Right lobe of liver (tissue), 4 donors: ENCODE measurements at regions not wholly inside any gene's neighbourhood (a gene's known extent, or its start where the extent isn't known, plus 50 kb on each side); places are given as distances from the start of the nearest gene placed in this dataset.

ENCODE experiments used
- POLR2A ChIP-seq: fragments of 450-650 bp; IDR thresholded peaks from one replicate; pipeline ENCODE4 v1.6.1; 2017; ENCODE audit warnings: antibody characterized with exemption, mild to moderate bottlenecking
- TF ChIP-seq, protein P1 (sequence below), 4 donors: fragments of 200-600 bp in 3 of 4; fragments of 450-650 bp in 1 of 4; IDR thresholded peaks; one replicate each; pipeline versions ENCODE4 v1.5.1 to v1.8.0; 2016 to 2022; ENCODE audit warnings: antibody characterized with exemption in 4 of 4, mild to moderate bottlenecking in 2 of 4
- donor health status: DM: no; HTN: no; CAD: no.
- donor health status: DM: no; HTN: no; CAD: no.
- donor health status: DM: no; HTN: yes; CAD: no.

DNA sequence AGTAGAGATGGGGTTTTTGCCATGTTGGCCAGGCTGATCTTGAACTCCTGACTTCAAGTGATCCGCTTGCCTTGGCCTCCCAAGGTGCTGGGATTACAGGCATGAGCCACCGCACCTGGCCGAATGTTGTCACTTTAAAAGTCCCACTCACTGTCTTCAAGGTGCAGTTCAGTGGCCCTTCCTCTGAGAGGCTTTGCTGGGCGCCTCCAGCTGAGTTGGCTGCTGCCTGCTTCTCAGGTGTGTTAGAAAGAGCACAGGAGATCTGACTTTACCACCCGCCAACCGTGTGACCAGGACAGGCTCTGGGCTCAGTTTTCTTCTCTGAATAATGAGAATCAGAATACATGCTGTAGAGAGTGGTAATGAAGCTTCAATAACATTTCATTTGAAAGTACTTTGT, 207.4 kb downstream of the CEP135 start:
- no peak for TF ChIP-seq POLR2A
- TF ChIP-seq, protein P1, sequence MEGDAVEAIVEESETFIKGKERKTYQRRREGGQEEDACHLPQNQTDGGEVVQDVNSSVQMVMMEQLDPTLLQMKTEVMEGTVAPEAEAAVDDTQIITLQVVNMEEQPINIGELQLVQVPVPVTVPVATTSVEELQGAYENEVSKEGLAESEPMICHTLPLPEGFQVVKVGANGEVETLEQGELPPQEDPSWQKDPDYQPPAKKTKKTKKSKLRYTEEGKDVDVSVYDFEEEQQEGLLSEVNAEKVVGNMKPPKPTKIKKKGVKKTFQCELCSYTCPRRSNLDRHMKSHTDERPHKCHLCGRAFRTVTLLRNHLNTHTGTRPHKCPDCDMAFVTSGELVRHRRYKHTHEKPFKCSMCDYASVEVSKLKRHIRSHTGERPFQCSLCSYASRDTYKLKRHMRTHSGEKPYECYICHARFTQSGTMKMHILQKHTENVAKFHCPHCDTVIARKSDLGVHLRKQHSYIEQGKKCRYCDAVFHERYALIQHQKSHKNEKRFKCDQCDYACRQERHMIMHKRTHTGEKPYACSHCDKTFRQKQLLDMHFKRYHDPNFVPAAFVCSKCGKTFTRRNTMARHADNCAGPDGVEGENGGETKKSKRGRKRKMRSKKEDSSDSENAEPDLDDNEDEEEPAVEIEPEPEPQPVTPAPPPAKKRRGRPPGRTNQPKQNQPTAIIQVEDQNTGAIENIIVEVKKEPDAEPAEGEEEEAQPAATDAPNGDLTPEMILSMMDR (IDR thresholded peaks at IDR 0.05), result no peak
